ENCODE measurements at regions not wholly inside any gene's neighbourhood (a gene's known extent, or its start where the extent isn't known, plus 50 kb on each side); places are given as distances from the start of the nearest gene placed in this dataset.
"Not testable (repeated sequence)": the region's sequence is repeated elsewhere in the genome, so short reads cannot be mapped to it uniquely, and the experiment has no call there.

DNA sequence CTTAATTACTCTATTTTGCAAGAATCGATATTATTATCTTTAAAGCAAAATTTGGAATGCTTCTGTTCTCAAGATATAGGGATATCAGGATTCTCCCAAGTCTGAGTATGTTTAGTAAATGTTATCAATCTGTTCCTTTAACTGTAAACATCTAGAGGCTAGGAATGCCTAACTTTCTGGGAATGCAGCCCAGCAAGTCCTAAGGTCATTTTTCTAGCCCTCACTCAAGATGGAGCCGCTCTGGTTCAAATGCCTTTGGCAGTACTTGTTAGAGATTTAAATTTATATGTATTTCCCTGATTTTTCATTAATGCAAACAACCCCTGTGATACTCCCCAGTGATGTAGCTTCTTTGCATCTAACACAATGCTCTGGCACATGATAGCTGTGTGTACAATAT, 623.8 kb upstream of the LCORL start:
- in situ Hi-C loops (cut with MboI; ENCODE audit: low sequenced_read_pairs) = no loop called here

DNA sequence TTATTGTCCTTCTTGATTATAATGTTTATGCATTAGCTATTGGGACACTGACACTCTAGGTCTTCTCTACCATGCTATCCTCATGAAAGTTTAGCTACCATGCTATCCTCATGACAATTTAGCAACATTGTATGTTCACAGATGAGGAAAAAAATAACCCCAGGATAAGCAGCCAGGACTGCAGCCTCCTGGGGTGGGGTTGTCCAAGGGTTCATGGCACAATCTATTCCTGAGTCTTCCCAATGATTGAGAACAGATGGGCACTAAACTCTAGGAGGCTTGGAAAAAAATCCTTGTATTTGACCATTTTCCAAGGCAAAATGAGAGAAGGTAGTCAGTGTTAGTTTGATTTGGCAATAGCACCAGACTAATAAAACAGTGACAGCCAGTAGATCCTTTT, 619.8 kb upstream of the LCORL start:
- in situ Hi-C loops (cut with MboI; ENCODE audit: low sequenced_read_pairs) = no loop called here

GRCh38 chr4:18638031-18638430, 616.5 kb upstream of the LCORL start:
- in situ Hi-C loops (cut with MboI; ENCODE audit: low sequenced_read_pairs) = no loop called here

DNA sequence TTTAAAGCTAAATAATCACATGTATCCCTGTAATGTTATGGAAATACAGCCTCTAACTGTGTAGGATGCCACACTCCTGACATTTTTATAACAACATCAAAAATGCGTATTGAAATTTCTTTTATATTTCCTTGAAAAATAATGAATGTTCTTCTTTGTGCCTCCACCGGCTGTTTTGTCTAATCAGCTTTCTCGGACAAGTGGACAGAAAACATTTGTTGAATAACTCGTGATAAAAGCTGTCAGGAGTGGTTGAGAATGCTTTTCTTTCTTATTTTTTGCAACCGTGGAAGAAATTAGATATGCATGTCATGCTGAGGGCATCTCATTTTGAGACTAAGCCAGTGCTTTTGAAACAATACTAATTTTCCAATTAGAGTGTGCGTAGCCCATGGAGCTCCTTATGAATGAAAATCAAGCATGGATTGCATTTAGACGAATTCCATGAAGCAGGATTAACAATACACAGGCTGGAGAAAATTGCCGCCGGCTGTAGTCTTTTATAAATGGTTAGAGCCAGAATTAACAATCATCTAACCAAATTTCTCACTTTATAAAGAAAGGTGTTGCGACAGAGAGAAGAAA, 614.5 kb upstream of the LCORL start:
- in situ Hi-C loops (cut with MboI; ENCODE audit: low sequenced_read_pairs) = no loop called here

- in situ Hi-C loops (cut with MboI; ENCODE audit: low sequenced_read_pairs) = no loop called here
Observed at GRCh38 chr4:18635531-18635930, 614.0 kb upstream of the LCORL start.

DNA sequence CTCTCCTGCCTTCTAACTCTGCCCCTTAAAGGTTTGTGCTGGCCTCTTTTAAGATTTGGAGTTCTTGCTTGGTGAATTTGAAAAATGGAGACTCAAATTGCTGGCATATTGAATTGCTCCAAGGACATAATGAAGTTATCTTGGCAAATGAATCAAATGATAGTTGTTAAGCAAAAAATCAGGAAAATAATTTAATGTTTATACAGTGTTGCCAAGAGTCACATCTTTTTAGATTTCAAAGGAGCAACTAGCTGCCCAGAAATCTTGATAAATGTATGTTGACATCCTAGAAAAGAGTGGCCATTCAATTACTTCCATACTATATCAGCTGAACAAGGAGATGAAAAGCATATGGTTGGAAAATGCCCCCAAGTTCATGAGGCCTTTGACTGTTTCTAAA, 610.0 kb upstream of the LCORL start:
- in situ Hi-C loops (cut with MboI; ENCODE audit: low sequenced_read_pairs) = no loop called here

DNA sequence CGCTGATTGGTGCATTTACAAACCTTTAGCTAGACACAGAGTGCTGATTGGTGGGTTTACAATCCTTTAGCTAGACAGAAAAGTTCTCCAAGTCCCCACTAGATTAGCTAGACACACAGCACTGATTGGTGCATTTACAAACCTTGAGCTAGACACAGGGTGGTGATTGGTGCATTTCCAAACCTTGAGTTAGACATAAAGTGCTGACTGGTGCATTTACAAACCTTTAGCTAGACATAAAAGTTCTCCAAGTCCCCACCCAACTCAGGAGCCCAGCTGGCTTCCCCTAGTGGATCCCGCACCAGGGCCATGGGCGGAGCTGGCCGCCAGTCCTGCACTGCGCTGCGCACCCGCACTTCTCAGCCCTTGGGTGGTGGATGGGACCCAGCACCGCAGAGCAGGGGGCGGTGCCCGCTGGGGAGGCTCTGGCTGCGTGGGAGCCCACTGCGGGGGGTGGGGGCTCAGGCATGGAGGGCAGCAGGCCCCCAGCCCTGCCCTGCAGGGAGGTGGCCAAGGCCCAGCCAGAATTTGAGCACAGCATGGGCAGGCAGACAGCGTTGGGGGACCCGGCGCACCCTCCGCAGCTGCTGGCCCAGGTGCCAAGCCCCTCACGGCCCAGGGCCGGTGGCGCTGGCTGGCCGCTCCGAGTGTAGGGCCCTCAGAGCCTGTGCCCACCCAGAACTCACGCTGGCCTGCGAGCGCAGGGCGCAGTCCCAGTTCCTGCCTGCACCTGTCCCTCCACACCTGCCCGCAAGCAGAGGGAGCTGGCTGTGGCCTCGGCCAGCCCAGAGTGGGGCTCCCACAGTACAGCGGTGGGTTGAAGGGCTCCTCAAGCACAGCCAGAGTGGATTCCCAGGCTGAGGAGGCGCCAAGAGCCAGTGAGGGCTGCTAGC, 608.9 kb upstream of the LCORL start:
- in situ Hi-C loops (cut with MboI; ENCODE audit: low sequenced_read_pairs) = no loop called here

DNA sequence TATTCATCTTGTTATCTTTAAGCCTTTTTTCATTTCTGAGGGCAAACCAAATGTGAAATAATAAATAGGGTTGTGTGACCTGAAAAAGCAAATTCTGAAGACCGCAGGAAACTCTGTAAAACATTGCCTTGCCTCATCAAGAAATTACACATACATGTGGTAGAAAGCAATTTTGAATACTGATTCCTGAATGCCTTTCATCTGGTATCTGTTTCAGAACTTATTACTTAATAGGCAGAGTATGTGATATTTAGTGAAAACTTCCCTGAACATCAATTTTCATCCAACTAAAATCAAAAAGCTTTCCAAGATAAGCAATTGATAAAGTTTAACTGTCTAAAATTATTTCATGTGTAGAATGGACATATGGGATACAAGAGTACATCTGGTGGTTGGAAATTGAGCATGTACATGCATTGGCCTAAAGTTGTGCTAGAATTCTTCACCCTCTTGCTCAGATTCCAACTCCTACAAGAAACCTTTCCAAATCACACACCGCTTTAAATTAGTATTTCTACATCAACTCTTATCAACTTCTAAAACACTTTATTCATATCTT, 606.0 kb upstream of the LCORL start:
- in situ Hi-C loops (cut with MboI; ENCODE audit: low sequenced_read_pairs) = no loop called here

- in situ Hi-C loops (cut with MboI; ENCODE audit: low sequenced_read_pairs) = no loop called here
Observed at GRCh38 chr4:18626996-18627395, 605.4 kb upstream of the LCORL start.

DNA sequence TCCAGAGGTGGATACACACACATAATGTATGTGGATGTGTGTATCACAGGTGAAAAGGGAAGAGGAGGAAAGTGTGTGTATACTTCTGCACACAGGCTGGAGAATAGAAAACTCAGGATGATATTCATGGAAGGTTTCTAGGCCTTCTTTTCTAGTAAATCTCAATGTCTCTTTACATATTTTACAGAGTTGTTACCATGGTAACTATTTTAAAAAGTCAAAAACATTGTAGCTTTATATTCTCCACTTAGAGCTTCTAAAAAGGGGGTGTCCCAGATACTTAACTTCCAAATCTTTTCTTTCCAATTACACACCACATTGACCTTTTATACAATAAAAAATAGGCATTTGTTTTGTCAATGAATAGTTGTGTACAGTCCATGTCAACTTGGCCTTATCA, 604.8 kb upstream of the LCORL start:
- in situ Hi-C loops (cut with MboI; ENCODE audit: low sequenced_read_pairs) = no loop called here

GRCh38 chr4:18621186-18621585, 599.6 kb upstream of the LCORL start:
- in situ Hi-C loops (cut with MboI; ENCODE audit: low sequenced_read_pairs) = no loop called here

DNA sequence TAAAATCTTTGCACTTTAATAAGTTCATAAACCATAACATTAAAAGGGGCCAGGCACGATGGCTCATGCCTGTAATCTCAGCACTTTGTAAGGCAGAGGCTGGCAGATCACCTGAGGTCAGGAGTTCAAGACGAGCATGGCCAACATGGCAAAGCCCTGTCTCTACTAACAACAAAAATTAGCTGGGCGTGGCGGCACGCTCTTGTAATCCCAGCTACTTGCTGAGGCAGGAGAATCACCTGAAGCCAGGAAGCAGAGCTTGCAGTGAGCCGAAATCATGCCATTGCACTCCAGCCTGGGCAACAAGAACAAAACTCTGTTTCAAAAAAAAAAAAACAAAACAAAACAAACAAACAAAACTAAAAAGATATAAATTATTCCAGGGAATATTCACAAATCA, 595.2 kb upstream of the LCORL start:
- in situ Hi-C loops (cut with MboI; ENCODE audit: low sequenced_read_pairs) = no loop called here

DNA sequence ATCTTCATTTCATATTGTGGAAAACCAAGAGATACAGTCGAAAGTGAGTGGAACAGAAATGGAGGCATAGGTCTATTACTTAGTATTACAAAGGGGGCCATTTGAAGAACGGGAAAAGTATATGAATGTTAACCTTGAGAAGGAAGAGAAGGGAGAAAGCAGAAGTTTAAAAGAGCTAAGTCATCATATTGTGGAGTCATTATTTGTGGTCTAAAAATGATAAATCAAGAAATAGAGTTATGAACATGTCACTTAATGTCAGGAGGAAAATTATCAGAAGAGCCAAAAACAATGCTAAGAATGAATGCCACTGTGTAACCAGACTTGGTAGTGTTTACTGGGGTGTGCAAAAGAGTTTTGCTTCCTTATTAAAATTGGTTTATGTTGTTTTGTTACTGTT, 589.5 kb upstream of the LCORL start:
- in situ Hi-C loops (cut with MboI; ENCODE audit: low sequenced_read_pairs) = no loop called here

DNA sequence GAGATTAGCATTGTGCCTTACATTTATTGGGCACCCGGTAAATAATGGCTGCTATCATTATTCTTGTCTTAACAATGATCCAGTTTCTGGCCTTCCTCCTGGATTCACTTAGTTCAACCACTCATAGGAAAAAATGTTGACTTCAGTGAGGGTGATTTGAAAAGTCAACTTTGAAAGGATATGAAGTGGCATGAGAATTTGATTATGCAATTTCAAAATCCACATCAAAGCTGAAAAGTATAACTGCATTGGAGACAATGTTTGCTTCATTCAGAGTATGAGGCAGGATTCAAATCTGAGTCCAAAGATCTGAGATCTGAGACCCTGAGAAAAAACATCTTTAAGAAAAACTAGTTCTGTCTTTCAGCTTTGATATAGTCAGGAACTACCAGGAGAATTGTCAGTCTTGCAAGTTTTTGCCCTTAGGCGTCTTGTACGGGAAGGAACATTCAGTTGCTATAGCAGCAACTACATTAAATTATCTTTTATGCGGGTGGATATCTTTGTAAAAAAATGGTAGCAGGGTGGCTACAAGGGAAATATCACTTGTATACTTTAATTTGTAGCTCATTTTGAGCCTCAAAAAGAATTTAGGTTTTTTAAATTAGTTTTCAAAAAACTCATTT, 587.5 kb upstream of the LCORL start:
- in situ Hi-C loops (cut with MboI; ENCODE audit: low sequenced_read_pairs) = no loop called here

DNA sequence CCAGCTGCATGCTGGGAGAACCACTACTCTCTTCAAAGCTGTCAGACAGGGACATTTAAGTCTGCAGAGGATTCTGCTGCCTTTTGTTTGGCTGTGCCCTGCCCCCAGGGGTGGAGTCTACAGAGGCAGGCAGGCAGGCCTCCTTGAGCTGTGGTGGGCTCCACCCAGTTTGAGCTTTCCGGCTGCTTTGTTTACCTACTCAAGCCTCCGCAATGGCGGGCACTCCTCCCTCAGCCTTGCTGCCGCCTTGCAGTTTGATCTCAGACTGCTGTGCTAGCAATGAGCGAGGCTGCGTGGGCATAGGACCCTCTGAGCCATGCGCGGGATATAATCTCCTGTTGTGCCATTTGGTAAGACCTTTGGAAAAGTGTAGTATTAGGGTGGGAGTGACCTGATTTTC, 581.1 kb upstream of the LCORL start:
- in situ Hi-C loops (cut with MboI; ENCODE audit: low sequenced_read_pairs) = not testable (repeated sequence)

GRCh38 chr4:18593297-18594002, 571.9 kb upstream of the LCORL start:
- in situ Hi-C loops (cut with MboI; ENCODE audit: low sequenced_read_pairs) = loop anchor here (25.0 kb wide), 1 partner anchor 1031 kb away; no protein-coding TSS in a partner anchor

GRCh38 chr4:18582841-18583240, 561.3 kb upstream of the LCORL start:
- in situ Hi-C loops (cut with MboI; ENCODE audit: low sequenced_read_pairs) = loop anchor here (25.0 kb wide), 1 partner anchor 1021 kb away; no protein-coding TSS in a partner anchor

GRCh38 chr4:18578307-18578706, 556.8 kb upstream of the LCORL start:
- in situ Hi-C loops (cut with MboI; ENCODE audit: low sequenced_read_pairs) = loop anchor here (25.0 kb wide), 1 partner anchor 1016 kb away; no protein-coding TSS in a partner anchor

DNA sequence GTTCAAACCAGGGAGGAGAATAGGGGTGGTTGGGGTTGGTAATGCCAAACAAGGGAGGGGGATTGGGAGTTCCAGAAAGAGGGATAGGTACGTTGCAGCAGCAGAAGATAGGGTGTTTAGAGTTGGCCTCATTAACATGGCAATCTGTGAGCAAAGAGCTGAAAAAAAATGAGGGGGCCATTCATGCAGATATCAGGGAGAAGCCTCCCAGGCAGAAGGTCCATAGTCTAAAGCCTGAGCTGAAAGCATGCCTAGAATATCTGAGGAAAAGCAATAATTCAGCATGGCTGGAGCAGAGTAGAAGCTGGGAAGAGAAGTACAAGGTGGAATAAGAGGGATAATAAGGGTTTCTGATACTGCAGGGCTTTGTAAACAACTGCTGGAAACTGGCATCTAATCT, 550.9 kb upstream of the LCORL start:
- in situ Hi-C loops (cut with MboI; ENCODE audit: low sequenced_read_pairs) = no loop called here

GRCh38 chr4:18571301-18571761, 549.8 kb upstream of the LCORL start:
- in situ Hi-C loops (cut with MboI; ENCODE audit: low sequenced_read_pairs) = no loop called here

- in situ Hi-C loops (cut with MboI; ENCODE audit: low sequenced_read_pairs) = no loop called here
Observed at GRCh38 chr4:18570370-18570769, 548.8 kb upstream of the LCORL start.

Data from HL-60/S4 (cell line).